ENCODE measurements at regions not wholly inside any gene's neighbourhood (a gene's known extent, or its start where the extent isn't known, plus 50 kb on each side); places are given as distances from the start of the nearest gene placed in this dataset.

DNA sequence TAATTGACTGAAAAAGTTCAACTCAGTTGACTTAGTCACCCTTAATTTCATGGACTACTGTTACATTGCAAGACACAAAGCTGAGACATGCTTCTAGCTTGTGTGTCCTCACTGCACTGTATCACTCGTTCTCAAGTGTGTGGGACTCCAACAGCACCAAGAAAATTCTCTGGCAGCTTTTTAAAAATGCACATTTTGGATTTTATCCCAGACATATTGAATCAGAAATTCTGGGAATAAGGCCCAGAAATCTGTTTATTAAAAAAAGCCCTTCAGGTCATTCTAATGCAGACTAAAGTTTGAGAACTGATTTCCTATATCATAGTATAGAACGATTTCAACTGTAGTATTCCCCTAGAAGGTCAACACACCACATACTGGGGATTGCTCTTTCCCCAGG, 1485.3 kb downstream of the PCDH9 start:
- H3K9me1 ChIP-seq (replicated peaks; ENCODE audit: control insufficient read depth, extremely low read depth, insufficient read depth, low read length) = no peaks in the 10 kb centered on the region
- no peak overlapping the region for H3K9ac ChIP-seq (replicated peaks; ENCODE audit: extremely low read depth, insufficient read depth, low read length)
- FAIRE-seq (no peak), DNase-seq (ENCODE audit: low read depth, low spot score) (no peak)
- no peaks in the 10 kb centered on the region for H3K9me3 ChIP-seq (replicated peaks; ENCODE audit: control insufficient read depth, insufficient read depth, low read length)
- H4K20me1 ChIP-seq (replicated peaks; ENCODE audit: control insufficient read depth, extremely low read depth, insufficient read depth, low read length) = no peaks in the 10 kb centered on the region
- ChIA-PET CTCF (interaction anchor here (1.4 kb wide), 1 partner anchor 17 kb away, joined by 4 read pairs; no protein-coding TSS in a partner anchor), POLR2A (no interaction called here)
- H3K27me3 ChIP-seq (ENCODE audit: control insufficient read depth in 2 of 2, insufficient read depth in 2 of 2, low read length in 2 of 2) = no peaks in the 10 kb centered on the region
- no peaks in the 10 kb centered on the region for H3K4me1 ChIP-seq (ENCODE audit: control insufficient read depth, extremely low read depth, insufficient read depth, low read length)
- BruUV-seq (replicated peaks) = no TSS peak
- no peak overlapping the region for H3K4me2 ChIP-seq (ENCODE audit: insufficient read depth, low read length)
- intact Hi-C loops (cut with micrococcal nuclease) = no loop called here
- no peaks in the 10 kb centered on the region for H3K79me2 ChIP-seq (ENCODE audit: control insufficient read depth, insufficient read depth, low read length)
- dilution Hi-C loops (cut with MboI; ENCODE audit: extremely low pct_ligation_motif_present, low sequenced_read_pairs) = no loop called here
- no peaks in the 10 kb centered on the region for H3K36me3 ChIP-seq (ENCODE audit: control insufficient read depth in 2 of 2, extremely low read depth in 1 of 2, insufficient read depth in 2 of 2, low read length in 2 of 2)
- no peak overlapping the region for H3K27ac ChIP-seq (ENCODE audit: insufficient read depth, low read depth, low read length)
- TF ChIP-seq MYC (IDR thresholded peaks at IDR 0.05; ENCODE audit: low read depth, low read length) (no peak), POLR2AphosphoS5 (IDR thresholded peaks at IDR 0.05; ENCODE audit: insufficient read depth, low read depth, low read length) (no peak), MAX (IDR thresholded peaks at IDR 0.05; ENCODE audit: insufficient read depth, insufficient read length) (no peak), GATA2 (IDR thresholded peaks at IDR 0.05; ENCODE audit: insufficient read depth, insufficient read length, low read depth, low read length) (no peak), POLR2A (IDR thresholded peaks at IDR 0.05; ENCODE audit: low read depth, low read length) (no peak), EZH2 (IDR thresholded peaks at IDR 0.05; ENCODE audit: borderline replicate concordance, low read depth, low read length, severe bottlenecking) (no peak), JUN (IDR thresholded peaks at IDR 0.05; ENCODE audit: borderline replicate concordance, insufficient read depth, insufficient read length, low read depth) (no peak), FOS (IDR thresholded peaks at IDR 0.05; ENCODE audit: borderline replicate concordance, insufficient read depth, low read length) (no peak)
- TF ChIP-seq, protein P1, sequence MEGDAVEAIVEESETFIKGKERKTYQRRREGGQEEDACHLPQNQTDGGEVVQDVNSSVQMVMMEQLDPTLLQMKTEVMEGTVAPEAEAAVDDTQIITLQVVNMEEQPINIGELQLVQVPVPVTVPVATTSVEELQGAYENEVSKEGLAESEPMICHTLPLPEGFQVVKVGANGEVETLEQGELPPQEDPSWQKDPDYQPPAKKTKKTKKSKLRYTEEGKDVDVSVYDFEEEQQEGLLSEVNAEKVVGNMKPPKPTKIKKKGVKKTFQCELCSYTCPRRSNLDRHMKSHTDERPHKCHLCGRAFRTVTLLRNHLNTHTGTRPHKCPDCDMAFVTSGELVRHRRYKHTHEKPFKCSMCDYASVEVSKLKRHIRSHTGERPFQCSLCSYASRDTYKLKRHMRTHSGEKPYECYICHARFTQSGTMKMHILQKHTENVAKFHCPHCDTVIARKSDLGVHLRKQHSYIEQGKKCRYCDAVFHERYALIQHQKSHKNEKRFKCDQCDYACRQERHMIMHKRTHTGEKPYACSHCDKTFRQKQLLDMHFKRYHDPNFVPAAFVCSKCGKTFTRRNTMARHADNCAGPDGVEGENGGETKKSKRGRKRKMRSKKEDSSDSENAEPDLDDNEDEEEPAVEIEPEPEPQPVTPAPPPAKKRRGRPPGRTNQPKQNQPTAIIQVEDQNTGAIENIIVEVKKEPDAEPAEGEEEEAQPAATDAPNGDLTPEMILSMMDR (IDR thresholded peaks at IDR 0.05; ENCODE audit: extremely low read depth in 1 of 2, insufficient read depth in 1 of 2, low read depth in 1 of 2, low read length in 2 of 2) = no peak
- no peak overlapping the region for H2AFZ ChIP-seq (ENCODE audit: low read depth, low read length)
- no peak overlapping the region for H3K4me3 ChIP-seq (replicated peaks in 1 of 3; ENCODE audit: insufficient read depth in 1 of 3, low read depth in 1 of 3, low read length in 3 of 3)

Data from endothelial cell of umbilical vein (primary cell).